GM04504 (cell line): ENCODE measurements at regions not wholly inside any gene's neighbourhood (a gene's known extent, or its start where the extent isn't known, plus 50 kb on each side); places are given as distances from the start of the nearest gene placed in this dataset.

Experiments
- DNase-seq: peaks from one replicate; pipeline ENCODE4 v3.0.0-alpha.2; 2012; ENCODE audit warnings: low read depth

GRCh38 chr22:22075382-22076163 is 93.0 kb upstream of the TOP3B start:
- no peak for DNase-seq

- DNase-seq: no peak
Observed at GRCh38 chr22:22074634-22075381, 92.2 kb upstream of the TOP3B start.

- no peak for DNase-seq
Observed at GRCh38 chr22:22073769-22074561, 91.4 kb upstream of the TOP3B start.

GRCh38 chr22:22072169-22072836 is 89.7 kb upstream of the TOP3B start:
- no peak for DNase-seq

- no peak for DNase-seq
Observed at GRCh38 chr22:22071455-22071854, 88.9 kb upstream of the TOP3B start.

- DNase-seq: no peak
Observed at GRCh38 chr22:22070371-22070824, 87.8 kb upstream of the TOP3B start.

GRCh38 chr22:22069450-22070370 is 87.1 kb upstream of the TOP3B start:
- no peak for DNase-seq

GRCh38 chr22:22068657-22069056 is 86.1 kb upstream of the TOP3B start:
- DNase-seq: no peak

- DNase-seq: no peak
Observed at GRCh38 chr22:22068025-22068424, 85.4 kb upstream of the TOP3B start.

GRCh38 chr22:22067192-22067591 is 84.6 kb upstream of the TOP3B start:
- no peak for DNase-seq

- DNase-seq: no peak
Observed at GRCh38 chr22:22064580-22064979, 82.0 kb upstream of the TOP3B start.

GRCh38 chr22:22062306-22062793 is 79.8 kb upstream of the TOP3B start:
- DNase-seq: no peak

GRCh38 chr22:22061085-22062077 is 78.8 kb upstream of the TOP3B start:
- no peak for DNase-seq

- no peak for DNase-seq
Observed at GRCh38 chr22:22060200-22061084, 77.9 kb upstream of the TOP3B start.

- DNase-seq: no peak
Observed at GRCh38 chr22:22059291-22060002, 76.9 kb upstream of the TOP3B start.

- no peak for DNase-seq
Observed at GRCh38 chr22:22058633-22059290, 76.2 kb upstream of the TOP3B start.
